Right lobe of liver (tissue), 4 donors: ENCODE measurements at regions not wholly inside any gene's neighbourhood (a gene's known extent, or its start where the extent isn't known, plus 50 kb on each side); places are given as distances from the start of the nearest gene placed in this dataset.

Experiments used
- POLR2A ChIP-seq: fragments of 450-650 bp; IDR thresholded peaks from one replicate; pipeline ENCODE4 v1.6.1; 2017; ENCODE audit warnings: antibody characterized with exemption, mild to moderate bottlenecking
- TF ChIP-seq, protein P1 (sequence below), 4 donors: fragments of 200-600 bp in 3 of 4; fragments of 450-650 bp in 1 of 4; IDR thresholded peaks; one replicate each; pipeline versions ENCODE4 v1.5.1 to v1.8.0; 2016 to 2022; ENCODE audit warnings: antibody characterized with exemption in 4 of 4, mild to moderate bottlenecking in 2 of 4
- donor health status: DM: no; HTN: no; CAD: no.
- donor health status: DM: no; HTN: no; CAD: no.
- donor health status: DM: no; HTN: yes; CAD: no.

DNA sequence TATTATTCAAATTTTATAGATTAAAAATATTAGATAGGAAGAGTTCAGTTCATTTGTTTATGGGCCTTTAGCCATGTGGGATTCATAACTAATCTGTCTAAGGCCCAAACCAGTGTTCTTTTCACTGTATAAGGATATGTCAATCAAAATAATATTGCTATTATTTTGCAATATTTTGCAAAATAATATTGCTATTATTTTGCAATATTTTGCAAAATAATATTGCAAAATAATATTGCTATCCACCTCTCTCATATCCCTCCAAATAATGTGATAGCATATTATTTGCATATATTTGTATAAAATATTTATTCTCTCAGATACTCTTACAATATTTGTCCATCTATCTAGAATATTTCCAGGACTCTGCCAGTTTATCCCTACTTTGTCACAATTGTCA, 595.3 kb upstream of the PTCHD4 start:
- TF ChIP-seq, protein P1, sequence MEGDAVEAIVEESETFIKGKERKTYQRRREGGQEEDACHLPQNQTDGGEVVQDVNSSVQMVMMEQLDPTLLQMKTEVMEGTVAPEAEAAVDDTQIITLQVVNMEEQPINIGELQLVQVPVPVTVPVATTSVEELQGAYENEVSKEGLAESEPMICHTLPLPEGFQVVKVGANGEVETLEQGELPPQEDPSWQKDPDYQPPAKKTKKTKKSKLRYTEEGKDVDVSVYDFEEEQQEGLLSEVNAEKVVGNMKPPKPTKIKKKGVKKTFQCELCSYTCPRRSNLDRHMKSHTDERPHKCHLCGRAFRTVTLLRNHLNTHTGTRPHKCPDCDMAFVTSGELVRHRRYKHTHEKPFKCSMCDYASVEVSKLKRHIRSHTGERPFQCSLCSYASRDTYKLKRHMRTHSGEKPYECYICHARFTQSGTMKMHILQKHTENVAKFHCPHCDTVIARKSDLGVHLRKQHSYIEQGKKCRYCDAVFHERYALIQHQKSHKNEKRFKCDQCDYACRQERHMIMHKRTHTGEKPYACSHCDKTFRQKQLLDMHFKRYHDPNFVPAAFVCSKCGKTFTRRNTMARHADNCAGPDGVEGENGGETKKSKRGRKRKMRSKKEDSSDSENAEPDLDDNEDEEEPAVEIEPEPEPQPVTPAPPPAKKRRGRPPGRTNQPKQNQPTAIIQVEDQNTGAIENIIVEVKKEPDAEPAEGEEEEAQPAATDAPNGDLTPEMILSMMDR (IDR thresholded peaks at IDR 0.05), result no peak
- no peak for TF ChIP-seq POLR2A
